CD4-positive, alpha-beta T cell treated with Interleukin-6 at 100 ng/mL for 8 hours (primary cell): ENCODE measurements at regions not wholly inside any gene's neighbourhood (a gene's known extent, or its start where the extent isn't known, plus 50 kb on each side); places are given as distances from the start of the nearest gene placed in this dataset.
"Not testable (repeated sequence)": the region's sequence is repeated elsewhere in the genome, so short reads cannot be mapped to it uniquely, and the experiment has no call there.

Experiments
- DNase-seq: peaks from one replicate; pipeline ENCODE4 v3.0.0-alpha.2; 2020; ENCODE audit warnings: mixed read lengths, low spot score

GRCh38 chr2:47964277-47964676, 58.0 kb upstream of the FBXO11 start:
- no peak for DNase-seq

- DNase-seq: no peak
These were observed 58.6 kb upstream of the FBXO11 start for GRCh38 chr2:47964722-47965434.

GRCh38 chr2:47976728-47977127, 70.4 kb upstream of the FBXO11 start:
- DNase-seq: not testable (repeated sequence)

- DNase-seq: no peak
These were observed 77.7 kb upstream of the FBXO11 start for GRCh38 chr2:47984041-47984440.

GRCh38 chr2:47990503-47990902, 84.2 kb upstream of the FBXO11 start:
- DNase-seq: no peak

GRCh38 chr2:47992671-47993070, 86.4 kb upstream of the FBXO11 start:
- no peak for DNase-seq

- no peak for DNase-seq
These were observed 90.5 kb upstream of the FBXO11 start for GRCh38 chr2:47996808-47997207.

- no peak for DNase-seq
These were observed 93.2 kb upstream of the FBXO11 start for GRCh38 chr2:47999512-47999911.

GRCh38 chr2:48001498-48001897, 95.2 kb upstream of the FBXO11 start:
- DNase-seq: no peak

GRCh38 chr2:48006094-48006493, 99.8 kb upstream of the FBXO11 start:
- no peak for DNase-seq

GRCh38 chr2:48007699-48008268, 101.5 kb upstream of the FBXO11 start:
- DNase-seq: no peak

- DNase-seq: no peak
These were observed 103.0 kb upstream of the FBXO11 start for GRCh38 chr2:48009256-48009655.

- no peak for DNase-seq
These were observed 109.1 kb upstream of the FBXO11 start for GRCh38 chr2:48015421-48015820.

- DNase-seq: no peak
These were observed 110.1 kb upstream of the FBXO11 start for GRCh38 chr2:48016225-48017019.

GRCh38 chr2:48017136-48017535, 110.8 kb upstream of the FBXO11 start:
- DNase-seq: no peak

- DNase-seq: no peak
These were observed 112.2 kb upstream of the FBXO11 start for GRCh38 chr2:48018480-48018879.

- no peak for DNase-seq
These were observed 120.6 kb upstream of the FBXO11 start for GRCh38 chr2:48026865-48027264.

GRCh38 chr2:48032765-48033164, 126.5 kb upstream of the FBXO11 start:
- DNase-seq: no peak

GRCh38 chr2:48034295-48034694, 128.0 kb upstream of the FBXO11 start:
- no peak for DNase-seq

- no peak for DNase-seq
These were observed 130.0 kb upstream of the FBXO11 start for GRCh38 chr2:48036312-48036711.

GRCh38 chr2:48039209-48039990, 133.1 kb upstream of the FBXO11 start:
- no peak for DNase-seq

- no peak for DNase-seq
These were observed 136.9 kb upstream of the FBXO11 start for GRCh38 chr2:48043131-48043700.
